Esophagus squamous epithelium (tissue), 4 donors: ENCODE measurements at regions not wholly inside any gene's neighbourhood (a gene's known extent, or its start where the extent isn't known, plus 50 kb on each side); places are given as distances from the start of the nearest gene placed in this dataset.

Source experiments
- CTCF ChIP-seq, 6 experiments: fragments of 450-650 bp in 4 of 6; fragments of 200-600 bp in 2 of 6; sonication (generic) in 2 of 6; IDR thresholded peaks; one replicate each; pipeline ENCODE4 v1.5.1; 2016 to 2019; ENCODE audit warnings: antibody characterized with exemption in 6 of 6, mild to moderate bottlenecking in 4 of 6, moderate library complexity in 4 of 6
- POLR2A ChIP-seq, 4 donors: fragments of 450-650 bp; IDR thresholded peaks; one replicate each; pipeline ENCODE4 v1.6.1; 2017; ENCODE audit warnings: antibody characterized with exemption in 4 of 4, mild to moderate bottlenecking in 4 of 4, moderate library complexity in 3 of 4

DNA sequence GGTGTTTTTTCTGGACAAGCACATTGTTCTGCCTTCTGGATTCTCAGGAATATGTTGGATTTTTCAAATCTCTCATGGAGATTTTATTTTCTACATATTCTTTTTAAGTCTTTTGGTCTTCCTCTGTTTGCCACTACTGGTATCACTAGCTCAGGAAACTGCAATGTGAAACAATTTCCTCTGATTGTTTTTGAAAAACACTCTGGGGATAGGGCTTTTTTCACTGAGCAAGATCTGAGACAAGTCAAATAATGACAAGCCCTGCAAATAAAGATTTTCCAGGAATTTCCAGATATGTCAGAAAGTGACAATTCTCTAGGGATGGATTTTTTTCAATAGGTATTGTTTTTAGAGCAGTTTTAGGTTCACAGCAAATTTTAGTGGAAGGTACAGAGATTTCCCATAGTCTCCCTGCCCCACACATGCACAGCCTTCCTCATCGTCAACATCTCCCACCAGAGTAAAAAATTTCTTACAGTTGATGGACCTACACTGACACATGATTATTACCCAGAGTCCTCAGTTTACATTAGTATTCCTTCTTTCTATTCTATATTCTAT, 86.9 kb upstream of the TMEM161B start:
- no peak for TF ChIP-seq CTCF (IDR thresholded peaks at IDR 0.05)
- no peak for TF ChIP-seq POLR2A (IDR thresholded peaks at IDR 0.05)
